HG03103 (cell line): ENCODE measurements at regions not wholly inside any gene's neighbourhood (a gene's known extent, or its start where the extent isn't known, plus 50 kb on each side); places are given as distances from the start of the nearest gene placed in this dataset.
"Not testable (repeated sequence)": the region's sequence is repeated elsewhere in the genome, so short reads cannot be mapped to it uniquely, and the experiment has no call there.

Experiments
- ATAC-seq: cut with Tn5 transposase; IDR thresholded peaks from one replicate; pipeline ENCODE4 v1.9.1; 2021; ENCODE audit warnings: low read depth; ENCODE audit not compliant: unreplicated experiment

DNA sequence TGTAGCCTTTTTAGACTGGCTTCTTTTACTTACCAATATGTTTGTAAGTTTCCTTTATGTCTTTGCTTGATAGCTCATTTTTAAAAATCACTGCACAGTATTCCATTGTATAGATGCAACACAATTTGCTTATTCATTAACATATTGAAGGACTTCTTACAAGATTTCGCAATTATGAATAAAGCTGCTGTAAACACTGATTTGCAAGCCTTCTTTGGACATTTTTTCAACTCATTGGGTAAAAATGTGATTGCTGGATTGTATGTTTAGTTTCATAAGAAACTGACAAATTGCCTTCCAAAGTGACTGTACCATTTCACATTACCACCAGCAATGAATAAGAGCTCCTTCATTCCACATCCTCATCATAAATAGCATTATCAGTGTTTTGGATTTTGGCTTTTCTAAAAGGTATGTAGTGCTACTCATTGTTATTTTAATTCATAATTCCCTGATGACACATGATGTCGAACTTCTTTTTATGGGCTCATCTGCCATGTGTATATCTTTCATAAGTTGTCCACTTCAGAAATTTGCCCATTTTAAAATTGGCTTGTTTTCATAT is 80.7 kb downstream of the TFAP2B start:
- ATAC-seq = no peak

DNA sequence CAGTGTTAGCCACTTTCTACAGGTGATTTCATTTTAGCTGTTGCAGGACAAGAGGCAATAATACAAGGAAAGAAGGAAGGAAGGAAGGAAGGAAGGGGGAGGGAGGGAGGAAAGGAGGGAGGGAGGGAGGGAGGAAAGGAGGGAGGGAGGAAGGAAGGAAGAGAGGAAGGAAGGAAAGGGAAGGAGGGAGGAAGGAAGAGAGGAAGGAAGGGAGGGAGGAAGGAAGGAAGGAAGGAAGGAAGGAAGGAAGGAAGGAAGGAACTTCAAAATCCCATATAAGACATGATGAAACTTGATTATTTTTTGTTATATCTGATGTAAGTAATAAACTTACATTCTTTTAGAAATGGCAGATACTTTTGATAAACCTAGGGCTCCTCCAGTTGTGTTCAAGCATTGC is 83.6 kb downstream of the TFAP2B start:
- no peak for ATAC-seq

DNA sequence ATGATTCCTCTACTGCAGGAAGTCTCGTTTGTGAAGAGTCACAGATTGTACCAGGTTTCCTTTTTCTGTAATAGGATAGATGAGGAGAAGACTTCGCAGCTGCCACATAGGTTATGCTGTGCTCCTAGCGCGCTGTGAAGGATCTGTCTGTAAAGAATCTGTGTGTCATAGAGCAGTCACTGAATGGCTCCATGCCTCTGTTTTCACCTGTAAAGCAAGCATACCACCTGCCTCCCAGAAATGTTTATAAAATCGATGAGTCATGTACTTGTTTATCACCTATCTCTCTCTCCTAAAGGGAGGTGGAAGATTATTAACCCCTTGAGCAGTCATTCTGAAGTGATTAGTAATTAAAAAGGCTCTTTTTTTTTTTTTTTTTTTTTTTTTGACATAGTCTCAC is 86.6 kb downstream of the TFAP2B start:
- ATAC-seq = no peak

DNA sequence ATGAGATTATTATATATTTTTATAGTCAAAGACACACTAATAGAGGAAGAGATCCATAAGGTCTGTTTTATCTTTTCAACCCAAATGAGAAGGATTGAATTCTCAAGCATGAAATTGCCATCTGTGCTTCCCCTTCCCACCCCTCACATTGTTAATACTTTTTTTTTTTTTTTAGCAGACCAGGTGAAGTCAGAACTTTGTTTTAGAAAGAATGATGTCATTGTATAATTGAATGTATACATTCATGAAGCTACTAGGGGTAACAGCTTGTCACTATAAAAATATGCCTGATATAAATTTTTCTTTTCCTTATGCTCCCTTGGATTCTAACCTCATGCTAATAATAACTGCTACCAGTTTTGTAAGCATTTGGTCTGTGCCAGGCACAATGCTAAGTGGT is 88.9 kb downstream of the TFAP2B start:
- ATAC-seq = no peak

DNA sequence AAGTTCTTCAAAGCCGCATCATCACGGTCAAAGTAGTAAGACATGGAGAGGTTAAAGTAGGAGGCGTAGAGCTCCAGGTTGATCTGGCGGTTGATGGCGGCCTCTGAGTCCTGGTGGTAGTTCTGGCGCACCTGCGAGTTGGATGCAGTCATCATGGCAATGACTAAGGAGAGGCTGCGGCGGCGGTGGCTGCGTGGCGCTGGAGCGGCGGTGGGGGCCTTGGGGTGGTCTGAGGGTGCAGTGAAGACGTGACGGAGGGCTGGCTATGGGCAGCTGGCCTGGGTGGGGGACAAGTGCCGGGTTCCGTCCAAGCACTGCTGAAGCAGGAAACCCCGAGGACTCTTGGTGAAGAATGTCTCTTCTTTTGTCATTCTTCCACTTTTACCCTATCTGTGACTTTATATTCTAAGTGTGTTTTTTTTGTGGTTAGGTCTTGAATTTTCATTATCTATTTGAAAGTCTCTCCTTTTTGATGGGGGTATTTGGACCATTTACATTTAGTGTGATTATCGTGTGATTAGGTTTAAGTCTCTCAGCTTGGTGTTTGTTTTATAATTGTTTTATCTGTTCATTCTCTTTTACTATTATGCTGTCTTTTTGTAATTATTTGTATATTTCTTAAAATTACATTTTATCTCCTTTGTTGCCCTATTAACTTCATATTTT is 94.6 kb downstream of the TFAP2B start:
- no peak for ATAC-seq

DNA sequence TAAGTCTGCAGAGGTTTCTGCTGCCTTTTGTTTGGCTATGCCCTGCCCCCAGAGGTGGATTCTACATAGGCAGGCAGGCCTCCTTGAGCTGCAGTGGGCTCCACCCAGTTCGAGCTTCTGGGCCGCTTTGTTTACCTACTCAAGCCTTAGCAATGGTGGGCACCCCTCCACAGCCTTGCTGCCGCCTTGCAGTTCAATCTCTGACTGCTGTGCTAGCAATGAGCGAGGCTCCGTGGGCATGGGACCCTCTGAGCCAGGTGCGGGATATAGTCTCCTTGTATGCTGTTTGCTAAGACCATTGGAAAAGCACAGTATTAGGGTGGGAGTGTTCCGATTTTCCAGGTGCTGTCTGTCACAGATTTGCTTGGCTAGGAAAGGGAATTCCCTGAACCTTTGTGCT is 102.7 kb downstream of the TFAP2B start:
- ATAC-seq = not testable (repeated sequence)

DNA sequence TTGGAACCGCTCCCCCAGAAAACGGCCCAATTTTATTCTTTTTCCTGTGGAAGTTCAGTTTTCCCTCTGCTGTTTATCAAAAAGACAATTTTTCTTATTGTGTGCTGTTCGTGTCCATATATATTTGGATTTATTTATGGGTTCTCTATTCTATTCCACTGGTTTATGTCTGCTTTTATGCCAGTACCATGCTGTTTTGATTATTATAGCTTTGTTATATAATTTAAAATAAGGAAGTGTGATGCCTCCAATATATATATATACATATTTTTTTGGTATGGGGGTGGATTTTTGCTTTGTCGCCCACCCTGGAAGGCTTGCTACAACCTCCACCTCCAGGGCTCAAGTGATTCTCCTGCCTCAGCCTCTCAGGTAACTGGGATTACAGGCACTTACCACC is 103.3 kb downstream of the TFAP2B start:
- no peak for ATAC-seq

DNA sequence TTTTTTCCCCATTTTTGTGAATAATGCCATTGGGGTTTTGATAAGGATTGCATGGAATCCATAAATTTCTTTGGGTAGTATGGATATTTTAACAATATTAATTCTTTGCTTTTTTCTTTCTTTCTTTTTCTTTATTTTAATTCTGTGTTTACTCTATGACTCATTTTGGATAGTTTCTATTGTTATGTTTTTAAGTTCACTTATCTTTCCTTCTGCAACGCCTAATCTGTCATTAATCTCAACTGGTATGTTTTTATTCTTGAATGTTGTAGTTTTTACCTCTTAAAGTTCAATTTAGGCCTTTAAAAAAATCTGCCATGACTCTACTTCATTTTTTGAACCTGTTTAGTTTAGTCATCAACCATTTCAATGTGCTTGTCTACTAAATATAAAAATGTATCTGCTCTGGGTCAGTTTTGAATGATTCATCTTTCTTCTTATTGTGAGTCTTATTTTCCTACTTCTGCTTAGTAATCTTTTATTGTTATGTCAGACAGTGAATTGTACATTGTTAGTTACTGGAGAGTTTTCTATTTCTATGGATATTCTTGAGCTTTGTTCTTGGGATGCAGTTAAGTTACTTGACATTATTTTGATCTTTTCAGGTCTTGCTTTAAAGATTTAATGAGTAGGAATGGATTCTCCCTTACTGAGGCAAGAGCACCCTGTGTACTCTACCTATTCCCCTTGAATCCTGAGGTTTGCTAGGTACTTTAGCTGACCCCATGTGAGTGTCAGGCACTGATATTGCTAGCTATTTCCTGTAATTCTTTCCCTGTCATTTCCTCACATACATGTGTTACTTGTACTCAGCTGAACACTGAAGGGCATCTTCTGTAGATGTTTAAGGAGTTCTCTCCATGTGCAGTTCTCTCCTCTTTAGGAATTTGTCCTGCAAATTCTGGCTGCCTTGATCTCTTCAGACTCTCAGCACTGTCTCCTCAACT is 104.2 kb downstream of the TFAP2B start:
- ATAC-seq = no peak

DNA sequence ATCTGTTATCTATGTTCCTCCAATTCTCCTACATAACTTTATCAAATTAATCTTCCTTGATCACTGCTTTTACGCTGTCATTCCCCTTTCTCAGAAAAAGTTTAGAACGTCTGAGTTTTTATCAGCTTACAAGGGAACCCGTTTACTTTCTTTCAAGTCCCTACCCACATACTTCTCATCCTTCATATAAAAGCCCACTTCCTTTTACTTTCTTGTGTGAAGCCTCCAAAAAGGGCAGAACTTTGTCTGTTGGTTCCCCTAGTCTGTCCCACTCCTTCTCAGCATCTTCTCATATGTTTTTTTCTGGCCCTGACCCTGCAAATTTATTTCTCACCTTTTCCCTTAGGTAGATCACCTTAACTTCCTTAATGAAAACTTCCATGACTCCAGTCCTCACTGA is 106.1 kb downstream of the TFAP2B start:
- ATAC-seq = no peak

DNA sequence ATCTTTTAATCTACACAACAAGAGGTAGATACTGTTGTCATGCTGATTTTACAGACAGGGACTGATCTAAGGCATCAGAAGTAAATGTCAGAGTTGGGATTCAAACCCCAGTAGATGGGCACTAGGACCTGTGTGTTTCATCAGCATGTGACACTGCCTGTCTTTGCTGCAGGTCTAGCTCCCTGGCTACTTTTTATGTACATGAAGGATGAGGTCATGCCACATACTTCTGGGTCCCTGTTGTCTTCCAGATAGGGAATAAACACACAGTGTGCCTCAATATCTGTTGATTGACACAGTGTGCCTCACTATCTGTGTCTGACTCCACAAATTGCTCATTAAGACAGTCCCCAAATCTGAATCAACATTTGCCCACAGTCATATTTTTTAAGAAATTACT is 106.9 kb downstream of the TFAP2B start:
- ATAC-seq = no peak

DNA sequence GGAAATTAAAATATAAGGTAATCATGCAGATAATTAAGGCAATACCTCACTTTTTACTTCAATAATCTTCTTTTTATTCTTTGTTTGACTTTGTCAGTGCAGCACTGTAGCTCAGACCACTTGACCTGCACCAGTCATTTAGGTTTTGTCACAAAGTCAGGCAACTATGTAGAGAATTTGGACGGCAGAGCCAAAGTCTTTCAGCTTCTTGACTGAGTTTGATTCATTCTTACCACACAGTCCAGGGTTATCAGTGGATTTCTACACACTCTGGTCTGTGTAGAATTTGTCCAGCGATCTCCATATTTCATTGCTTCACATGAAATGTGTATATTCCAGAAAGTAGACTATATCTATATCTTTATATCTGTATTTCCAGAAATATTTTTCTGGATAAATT is 107.3 kb downstream of the TFAP2B start:
- ATAC-seq = no peak

DNA sequence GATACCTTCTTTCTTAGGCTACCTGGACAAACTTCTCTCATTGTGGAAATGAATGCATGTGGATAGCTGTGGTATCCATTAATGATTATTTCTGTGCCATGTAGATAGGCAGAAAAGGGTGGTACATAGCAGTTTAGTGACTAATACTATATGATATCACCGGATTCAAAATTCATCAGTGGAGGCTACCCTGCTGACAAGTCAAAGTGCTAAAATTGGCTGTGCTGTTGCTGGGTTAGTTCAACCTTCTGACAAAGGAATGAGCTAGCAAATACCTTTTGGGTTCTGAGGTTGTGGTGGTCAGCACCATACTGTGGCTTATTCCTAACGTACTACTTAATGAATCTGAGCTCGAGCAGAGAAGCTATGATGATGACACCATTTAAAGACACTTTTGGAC is 109.1 kb downstream of the TFAP2B start:
- ATAC-seq = no peak

DNA sequence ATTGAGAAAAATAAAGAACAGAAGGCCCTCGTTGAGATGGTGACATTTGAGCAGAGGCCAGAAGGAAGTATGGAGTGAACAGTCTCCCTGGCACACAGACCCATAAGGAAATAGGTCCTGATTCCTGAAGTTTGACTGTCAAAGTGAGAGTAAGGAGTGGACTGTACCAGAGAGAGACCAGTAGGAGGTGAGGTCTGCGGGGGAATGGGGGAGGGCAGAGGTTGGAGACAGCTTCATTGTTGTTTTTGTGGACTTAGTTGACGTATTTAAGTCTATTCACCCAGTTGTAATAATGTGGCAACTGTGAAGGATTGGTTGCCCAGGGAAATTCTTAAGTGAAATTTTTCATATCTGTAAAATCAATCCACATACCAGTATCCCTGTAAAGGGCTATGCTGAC is 110.7 kb downstream of the TFAP2B start:
- no peak for ATAC-seq

DNA sequence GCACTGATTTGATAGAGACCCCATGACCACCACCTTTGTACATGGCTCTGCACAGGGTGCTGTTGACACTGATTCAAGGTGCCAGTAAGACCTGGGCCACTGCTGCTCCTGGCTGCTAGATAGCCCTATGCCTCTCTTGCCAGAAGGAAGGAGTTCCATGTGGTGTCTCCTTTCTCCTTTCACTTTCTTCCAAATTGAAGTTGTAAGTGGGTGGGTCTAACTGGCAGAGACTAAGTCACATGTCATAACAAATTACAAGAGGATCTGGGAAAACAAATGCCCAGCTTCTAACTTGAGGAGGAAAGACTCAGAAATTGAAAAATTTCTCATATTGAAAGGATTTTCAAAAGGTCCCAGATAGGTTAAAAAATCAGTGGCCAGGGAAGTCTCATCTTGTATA is 116.8 kb downstream of the TFAP2B start:
- ATAC-seq = no peak

DNA sequence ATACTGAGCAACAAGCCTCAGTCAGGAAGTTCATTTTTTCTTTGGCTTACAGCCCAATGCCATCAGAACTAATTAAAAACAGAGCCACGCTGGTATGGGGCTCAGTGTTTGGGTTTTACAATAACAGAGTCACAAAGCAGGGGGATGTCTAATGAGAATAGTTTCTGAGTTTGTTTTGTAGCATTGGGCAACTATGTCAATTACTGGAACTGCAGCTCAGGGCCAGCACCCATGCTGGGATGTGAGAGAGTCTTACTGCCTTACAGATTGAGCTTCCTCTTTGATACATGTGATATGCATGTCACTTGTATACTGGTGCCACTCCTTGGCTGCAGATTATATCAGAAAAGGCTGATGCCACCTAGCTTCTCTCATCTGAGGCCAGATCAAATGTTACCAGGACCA is 117.6 kb downstream of the TFAP2B start:
- ATAC-seq = no peak

DNA sequence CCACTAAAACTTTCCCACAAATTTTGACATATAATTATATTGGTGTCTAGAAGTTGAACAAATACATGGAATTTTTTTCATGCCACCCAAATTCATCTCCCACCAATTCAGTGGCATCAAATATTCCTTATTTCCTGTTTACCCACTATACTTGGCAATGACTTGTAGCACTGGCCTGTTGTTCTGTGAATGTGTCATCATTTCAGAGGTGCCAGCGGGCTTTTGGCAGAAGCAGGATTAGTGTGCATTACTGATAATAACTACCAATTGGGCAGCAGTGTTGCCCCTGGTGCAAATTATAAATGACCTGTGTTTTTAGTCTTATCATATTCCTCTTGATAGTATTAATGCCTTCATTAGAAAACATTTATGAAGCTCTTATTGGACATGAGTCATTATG is 121.3 kb downstream of the TFAP2B start:
- ATAC-seq = no peak

DNA sequence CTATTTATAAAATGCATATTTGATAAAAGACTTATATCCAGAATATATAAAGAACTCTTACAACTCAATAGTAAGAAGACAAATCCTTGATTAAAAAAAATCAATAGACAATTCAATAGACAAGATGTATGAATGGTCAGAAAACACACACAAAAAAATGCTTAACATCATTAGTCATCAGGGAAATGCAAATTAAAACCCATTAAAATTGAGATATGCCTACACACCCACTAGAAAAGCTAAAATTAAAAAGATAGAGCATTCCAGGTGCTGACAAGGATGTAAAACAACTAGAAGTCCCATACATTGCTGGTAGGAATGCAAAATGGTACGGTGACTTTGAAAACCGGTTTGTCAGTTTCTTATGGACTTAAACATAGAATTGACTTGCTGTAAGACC is 127.1 kb downstream of the TFAP2B start:
- ATAC-seq = no peak

DNA sequence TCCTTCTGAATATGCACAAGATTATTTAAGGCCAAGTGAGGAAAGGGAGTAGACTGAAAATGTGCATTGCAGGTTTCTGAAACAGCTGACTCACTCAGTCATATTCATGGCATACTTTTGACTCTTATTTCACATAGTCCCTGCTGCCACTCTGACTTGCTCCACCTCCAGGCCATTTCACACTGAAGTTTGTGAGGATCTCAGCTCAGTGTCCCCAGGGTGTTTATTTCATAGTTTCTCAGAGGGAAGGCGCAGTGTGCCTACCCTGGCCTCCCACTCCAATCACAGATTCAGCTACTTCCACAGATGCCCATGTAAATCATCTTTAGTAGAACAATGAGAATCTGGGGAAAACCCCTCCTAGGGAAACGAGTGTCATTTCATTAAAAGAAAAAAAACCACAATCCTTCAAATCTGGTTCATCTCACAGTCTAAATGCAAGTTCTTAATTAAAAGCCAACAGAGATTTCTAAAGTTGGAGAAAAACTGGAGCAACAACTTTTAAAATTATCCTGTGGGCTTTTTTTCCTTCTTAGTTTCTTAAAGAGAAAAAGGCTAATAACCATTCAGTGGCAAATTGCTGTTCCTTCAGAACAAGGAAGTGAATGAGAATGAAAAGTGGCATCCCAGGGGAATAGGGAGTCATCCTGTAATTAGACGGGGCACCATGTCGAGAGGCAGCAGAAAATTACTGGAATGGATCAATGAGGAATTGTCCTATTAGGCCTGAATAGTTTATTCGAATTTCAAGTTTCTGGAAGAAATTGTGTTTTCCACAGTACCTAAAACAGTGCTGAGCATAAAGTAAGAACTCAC is 133.6 kb downstream of the TFAP2B start:
- ATAC-seq = no peak

DNA sequence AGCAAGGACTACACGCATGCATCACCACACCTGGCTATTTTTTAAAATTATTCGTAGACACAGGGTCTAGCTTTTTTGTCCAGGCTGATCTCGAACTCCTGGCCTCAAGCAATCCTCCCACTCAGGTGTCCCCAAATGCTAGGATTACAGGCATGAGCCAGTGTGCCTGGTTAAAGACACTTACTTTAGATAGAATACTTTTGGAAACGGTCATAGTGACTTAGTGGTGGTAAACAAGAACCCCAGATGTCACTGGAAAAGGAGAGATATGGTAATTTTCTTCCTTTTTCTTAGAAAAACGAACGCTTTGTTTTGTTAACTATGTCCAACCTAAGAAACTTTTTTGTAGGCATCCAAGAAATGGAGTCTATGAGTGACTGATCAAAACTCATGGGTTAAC is 137.3 kb downstream of the TFAP2B start:
- no peak for ATAC-seq

DNA sequence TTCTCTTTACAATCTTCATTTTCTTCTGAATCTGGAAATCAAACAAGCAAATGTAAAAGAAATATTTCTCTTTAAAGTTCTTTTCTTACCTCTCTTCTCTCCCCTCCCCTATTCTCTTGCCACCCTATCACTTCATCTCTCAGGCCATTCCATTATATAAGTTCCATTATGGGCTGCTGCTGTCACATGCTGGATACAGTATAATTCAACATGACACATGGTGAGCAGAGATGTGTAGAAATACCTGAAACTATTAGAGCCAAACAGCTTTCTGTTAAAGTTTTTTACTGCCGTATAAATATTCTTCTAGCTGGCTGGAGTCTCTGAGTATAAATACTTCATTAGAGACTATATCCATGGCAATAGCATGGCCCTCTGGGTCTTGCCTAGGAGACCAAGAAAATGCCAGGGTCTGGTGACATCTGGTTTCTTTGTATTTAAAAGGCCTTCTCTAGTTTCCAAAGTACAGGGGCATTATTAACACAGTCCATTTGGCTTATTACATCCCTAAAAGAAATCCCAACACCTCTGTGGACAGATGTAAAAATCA is 139.6 kb downstream of the TFAP2B start:
- no peak for ATAC-seq
